Neural cell (in vitro differentiated cells): ENCODE measurements at regions not wholly inside any gene's neighbourhood (a gene's known extent, or its start where the extent isn't known, plus 50 kb on each side); places are given as distances from the start of the nearest gene placed in this dataset.

Experiments
- H2AFZ ChIP-seq: fragments of 200-600, 300-800 bp; sonication (generic), shearing (Covaris generic); 2 replicates; pipeline ENCODE4 v1.6.0; 2014; ENCODE audit warnings: low read depth, mild to moderate bottlenecking, antibody characterized with exemption, low read length, moderate library complexity
- H3F3A ChIP-seq: fragments of 200-600 bp; shearing (Covaris generic); 2 replicates; pipeline ENCODE4 v1.6.1; 2016; ENCODE audit warnings: mild to moderate bottlenecking, moderate library complexity, mixed read lengths, antibody characterized with exemption, low read length; ENCODE audit not compliant: insufficient read depth, poor library complexity, severe bottlenecking
- H3K27ac ChIP-seq: fragments of 200-600, 300-800 bp; sonication (generic), shearing (Covaris generic); 2 replicates; pipeline ENCODE4 v1.5.1; 2014; ENCODE audit warnings: mild to moderate bottlenecking, low read length, moderate library complexity
- H3K27me3 ChIP-seq: fragments of 300-800, 200-600 bp; sonication (generic), shearing (Covaris generic); 2 replicates; pipeline ENCODE4 v1.6.0; 2014; ENCODE audit warnings: mild to moderate bottlenecking, low read depth, low read length, moderate library complexity; ENCODE audit not compliant: insufficient read depth
- H3K36me3 ChIP-seq: fragments of 300-800, 200-600 bp; sonication (generic), shearing (Covaris generic); 2 replicates; pipeline ENCODE4 v1.5.1; 2014; ENCODE audit warnings: mild to moderate bottlenecking, antibody characterized with exemption, low read length, moderate library complexity; ENCODE audit not compliant: insufficient read depth
- H3K4me2 ChIP-seq: fragments of 300-800, 200-600 bp; sonication (generic), shearing (Covaris generic); 2 replicates; pipeline ENCODE4 v1.6.0; 2014; ENCODE audit warnings: mild to moderate bottlenecking, low read length
- H3K4me3 ChIP-seq: fragments of 300-800, 200-600 bp; sonication (generic), shearing (Covaris generic); 2 replicates; pipeline ENCODE4 v1.5.1; 2014; ENCODE audit warnings: mild to moderate bottlenecking, low read length, moderate library complexity
- H3K79me2 ChIP-seq: fragments of 200-600 bp; shearing (Covaris generic); replicated peaks from 2 replicates; pipeline ENCODE4 v1.6.0; 2014; ENCODE audit warnings: mild to moderate bottlenecking, low read length, moderate library complexity; ENCODE audit not compliant: insufficient read depth
- H3K9ac ChIP-seq: fragments of 300-800, 200-600 bp; sonication (generic), shearing (Covaris generic); 2 replicates; pipeline ENCODE4 v1.6.1; 2016; ENCODE audit warnings: mild to moderate bottlenecking, low read length, mixed read lengths
- H3K9me2 ChIP-seq: fragments of 200-600 bp; shearing (Covaris generic); 2 replicates; pipeline ENCODE4 v1.6.1; 2016; ENCODE audit warnings: mild to moderate bottlenecking, low read length, mixed read lengths; ENCODE audit not compliant: insufficient read depth
- H3K9me3 ChIP-seq: fragments of 200-600, 300-800 bp; sonication (generic), shearing (Covaris generic); 2 replicates; pipeline ENCODE4 v1.6.1; 2016; ENCODE audit warnings: mild to moderate bottlenecking, mixed run types, low read length, moderate library complexity, mixed read lengths
- H4K20me1 ChIP-seq: fragments of 200-600 bp; shearing (Covaris generic); 2 replicates; pipeline ENCODE4 v1.6.1; 2016; ENCODE audit warnings: mild to moderate bottlenecking, mixed run types; ENCODE audit not compliant: insufficient read depth
- EP300 ChIP-seq: fragments of 450-650 bp; conservative IDR thresholded peaks from 2 replicates; pipeline ENCODE4 v1.6.1; 2014; ENCODE audit warnings: antibody characterized with exemption, mild to moderate bottlenecking, moderate library complexity; ENCODE audit not compliant: poor library complexity, severe bottlenecking
- EZH2 ChIP-seq: fragments of 200-600, 300-800 bp; shearing (Covaris generic), sonication (generic); IDR thresholded peaks from 2 replicates; pipeline ENCODE4 v1.6.1; 2014; ENCODE audit warnings: antibody characterized with exemption, low read length, borderline replicate concordance, mild to moderate bottlenecking; ENCODE audit not compliant: insufficient read depth, poor library complexity, severe bottlenecking
- MXI1 ChIP-seq: fragments of 450-650 bp; conservative IDR thresholded peaks from 2 replicates; pipeline ENCODE4 v1.6.1; 2014; ENCODE audit warnings: antibody characterized with exemption, mild to moderate bottlenecking; ENCODE audit not compliant: poor library complexity, severe bottlenecking
- POLR2AphosphoS5 ChIP-seq: IDR thresholded peaks from 2 replicates; pipeline ENCODE4 v1.6.1; 2012
- RAD21 ChIP-seq: fragments of 450-650 bp; conservative IDR thresholded peaks from 2 replicates; pipeline ENCODE4 v1.6.1; 2014; ENCODE audit warnings: antibody characterized with exemption, mild to moderate bottlenecking, moderate library complexity
- SMC3 ChIP-seq: fragments of 450-650 bp; conservative IDR thresholded peaks from 2 replicates; pipeline ENCODE4 v1.6.1; 2014; ENCODE audit warnings: antibody characterized with exemption, mild to moderate bottlenecking, moderate library complexity; ENCODE audit not compliant: poor library complexity
- TAF1 ChIP-seq: IDR thresholded peaks from 2 replicates; pipeline ENCODE4 v1.6.1; 2012; ENCODE audit warnings: low read depth
- TF ChIP-seq, protein P1 (sequence below): fragments of 450-650 bp; IDR thresholded peaks from 2 replicates; pipeline ENCODE4 v1.5.1; 2014; ENCODE audit warnings: antibody characterized with exemption, mild to moderate bottlenecking, moderate library complexity; ENCODE audit not compliant: poor library complexity, severe bottlenecking
- TF ChIP-seq, protein P2 (sequence below): IDR thresholded peaks from 2 replicates; pipeline ENCODE4 v1.6.1; 2012; ENCODE audit warnings: borderline replicate concordance

- TF ChIP-seq, protein P1, sequence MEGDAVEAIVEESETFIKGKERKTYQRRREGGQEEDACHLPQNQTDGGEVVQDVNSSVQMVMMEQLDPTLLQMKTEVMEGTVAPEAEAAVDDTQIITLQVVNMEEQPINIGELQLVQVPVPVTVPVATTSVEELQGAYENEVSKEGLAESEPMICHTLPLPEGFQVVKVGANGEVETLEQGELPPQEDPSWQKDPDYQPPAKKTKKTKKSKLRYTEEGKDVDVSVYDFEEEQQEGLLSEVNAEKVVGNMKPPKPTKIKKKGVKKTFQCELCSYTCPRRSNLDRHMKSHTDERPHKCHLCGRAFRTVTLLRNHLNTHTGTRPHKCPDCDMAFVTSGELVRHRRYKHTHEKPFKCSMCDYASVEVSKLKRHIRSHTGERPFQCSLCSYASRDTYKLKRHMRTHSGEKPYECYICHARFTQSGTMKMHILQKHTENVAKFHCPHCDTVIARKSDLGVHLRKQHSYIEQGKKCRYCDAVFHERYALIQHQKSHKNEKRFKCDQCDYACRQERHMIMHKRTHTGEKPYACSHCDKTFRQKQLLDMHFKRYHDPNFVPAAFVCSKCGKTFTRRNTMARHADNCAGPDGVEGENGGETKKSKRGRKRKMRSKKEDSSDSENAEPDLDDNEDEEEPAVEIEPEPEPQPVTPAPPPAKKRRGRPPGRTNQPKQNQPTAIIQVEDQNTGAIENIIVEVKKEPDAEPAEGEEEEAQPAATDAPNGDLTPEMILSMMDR: no peak
- no peak for TF ChIP-seq EZH2
- no peak for TF ChIP-seq MXI1
- TF ChIP-seq RAD21: no peak
- no peaks in the 10 kb centered on the region for H3K79me2 ChIP-seq
These were observed 185.3 kb downstream of the IRX1 start for GRCh38 chr5:3780907-3781306.

GRCh38 chr5:3784854-3785253 lies 189.2 kb downstream of the IRX1 start:
- H3F3A ChIP-seq: no peaks in the 10 kb centered on the region
- no peak overlapping the region for H2AFZ ChIP-seq
- H3K36me3 ChIP-seq: no peaks in the 10 kb centered on the region
- H3K9me2 ChIP-seq: no peaks in the 10 kb centered on the region
- no peaks in the 10 kb centered on the region for H3K79me2 ChIP-seq
- H3K9ac ChIP-seq: no peak overlapping the region
- no peaks in the 10 kb centered on the region for H3K9me3 ChIP-seq
- H3K4me2 ChIP-seq: no peak overlapping the region
- no peaks in the 10 kb centered on the region for H3K27me3 ChIP-seq
- H4K20me1 ChIP-seq: no peaks in the 10 kb centered on the region
- no peak overlapping the region for H3K4me3 ChIP-seq
- no peak overlapping the region for H3K27ac ChIP-seq
- no peak for TF ChIP-seq MXI1
- TF ChIP-seq, protein P1: no peak
- no peak for TF ChIP-seq SMC3
- no peak for TF ChIP-seq TAF1
- TF ChIP-seq POLR2AphosphoS5: no peak
- no peak for TF ChIP-seq RAD21
- no peak for TF ChIP-seq EP300
- TF ChIP-seq EZH2: no peak
- TF ChIP-seq, protein P2, sequence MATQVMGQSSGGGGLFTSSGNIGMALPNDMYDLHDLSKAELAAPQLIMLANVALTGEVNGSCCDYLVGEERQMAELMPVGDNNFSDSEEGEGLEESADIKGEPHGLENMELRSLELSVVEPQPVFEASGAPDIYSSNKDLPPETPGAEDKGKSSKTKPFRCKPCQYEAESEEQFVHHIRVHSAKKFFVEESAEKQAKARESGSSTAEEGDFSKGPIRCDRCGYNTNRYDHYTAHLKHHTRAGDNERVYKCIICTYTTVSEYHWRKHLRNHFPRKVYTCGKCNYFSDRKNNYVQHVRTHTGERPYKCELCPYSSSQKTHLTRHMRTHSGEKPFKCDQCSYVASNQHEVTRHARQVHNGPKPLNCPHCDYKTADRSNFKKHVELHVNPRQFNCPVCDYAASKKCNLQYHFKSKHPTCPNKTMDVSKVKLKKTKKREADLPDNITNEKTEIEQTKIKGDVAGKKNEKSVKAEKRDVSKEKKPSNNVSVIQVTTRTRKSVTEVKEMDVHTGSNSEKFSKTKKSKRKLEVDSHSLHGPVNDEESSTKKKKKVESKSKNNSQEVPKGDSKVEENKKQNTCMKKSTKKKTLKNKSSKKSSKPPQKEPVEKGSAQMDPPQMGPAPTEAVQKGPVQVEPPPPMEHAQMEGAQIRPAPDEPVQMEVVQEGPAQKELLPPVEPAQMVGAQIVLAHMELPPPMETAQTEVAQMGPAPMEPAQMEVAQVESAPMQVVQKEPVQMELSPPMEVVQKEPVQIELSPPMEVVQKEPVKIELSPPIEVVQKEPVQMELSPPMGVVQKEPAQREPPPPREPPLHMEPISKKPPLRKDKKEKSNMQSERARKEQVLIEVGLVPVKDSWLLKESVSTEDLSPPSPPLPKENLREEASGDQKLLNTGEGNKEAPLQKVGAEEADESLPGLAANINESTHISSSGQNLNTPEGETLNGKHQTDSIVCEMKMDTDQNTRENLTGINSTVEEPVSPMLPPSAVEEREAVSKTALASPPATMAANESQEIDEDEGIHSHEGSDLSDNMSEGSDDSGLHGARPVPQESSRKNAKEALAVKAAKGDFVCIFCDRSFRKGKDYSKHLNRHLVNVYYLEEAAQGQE: no peak

More at GRCh38 chr5:3780907-3781306, 185.3 kb downstream of the IRX1 start:
- H3K4me3 ChIP-seq: no peak overlapping the region
- H3K9me2 ChIP-seq: no peaks in the 10 kb centered on the region
- H3K4me2 ChIP-seq: no peak overlapping the region
- H3K36me3 ChIP-seq: no peaks in the 10 kb centered on the region
- no peaks in the 10 kb centered on the region for H3F3A ChIP-seq
- H3K9me3 ChIP-seq: no peaks in the 10 kb centered on the region
- H3K9ac ChIP-seq: no peak overlapping the region
- H3K27me3 ChIP-seq: no peaks in the 10 kb centered on the region
- H4K20me1 ChIP-seq: no peaks in the 10 kb centered on the region
- no peak overlapping the region for H3K27ac ChIP-seq
- no peak overlapping the region for H2AFZ ChIP-seq
